ENCODE measurements at regions not wholly inside any gene's neighbourhood (a gene's known extent, or its start where the extent isn't known, plus 50 kb on each side); places are given as distances from the start of the nearest gene placed in this dataset.

- no peak for DNase-seq
- ATAC-seq (ENCODE audit: poor library complexity), result no peak
- POLR2A ChIA-PET, result no interaction called here
- no peaks in the 10 kb centered on the region for H3K27me3 ChIP-seq (ENCODE audit: control insufficient read depth in 1 of 2, insufficient read depth in 2 of 2, low read length in 2 of 2)
- no peaks in the 10 kb centered on the region for H3K4me1 Mint-ChIP-seq (ENCODE audit: low read depth)
- CTCF ChIA-PET, result no interaction called here
- H3K27ac Mint-ChIP-seq, result no peak overlapping the region
- no peaks in the 10 kb centered on the region for H3K9me3 ChIP-seq (ENCODE audit: control insufficient read depth in 1 of 2, insufficient read depth in 1 of 2, low read length in 2 of 2)
- no peak overlapping the region for H3K27ac ChIP-seq (ENCODE audit: low read depth in 1 of 2, low read length in 2 of 2)
- TF ChIP-seq, protein P1, sequence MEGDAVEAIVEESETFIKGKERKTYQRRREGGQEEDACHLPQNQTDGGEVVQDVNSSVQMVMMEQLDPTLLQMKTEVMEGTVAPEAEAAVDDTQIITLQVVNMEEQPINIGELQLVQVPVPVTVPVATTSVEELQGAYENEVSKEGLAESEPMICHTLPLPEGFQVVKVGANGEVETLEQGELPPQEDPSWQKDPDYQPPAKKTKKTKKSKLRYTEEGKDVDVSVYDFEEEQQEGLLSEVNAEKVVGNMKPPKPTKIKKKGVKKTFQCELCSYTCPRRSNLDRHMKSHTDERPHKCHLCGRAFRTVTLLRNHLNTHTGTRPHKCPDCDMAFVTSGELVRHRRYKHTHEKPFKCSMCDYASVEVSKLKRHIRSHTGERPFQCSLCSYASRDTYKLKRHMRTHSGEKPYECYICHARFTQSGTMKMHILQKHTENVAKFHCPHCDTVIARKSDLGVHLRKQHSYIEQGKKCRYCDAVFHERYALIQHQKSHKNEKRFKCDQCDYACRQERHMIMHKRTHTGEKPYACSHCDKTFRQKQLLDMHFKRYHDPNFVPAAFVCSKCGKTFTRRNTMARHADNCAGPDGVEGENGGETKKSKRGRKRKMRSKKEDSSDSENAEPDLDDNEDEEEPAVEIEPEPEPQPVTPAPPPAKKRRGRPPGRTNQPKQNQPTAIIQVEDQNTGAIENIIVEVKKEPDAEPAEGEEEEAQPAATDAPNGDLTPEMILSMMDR (IDR thresholded peaks at IDR 0.05), result no peak
- no peak overlapping the region for H3K4me3 Mint-ChIP-seq
- intact Hi-C loops (cut with DNase I, micrococcal nuclease), result no loop called here
- no peaks in the 10 kb centered on the region for H3K4me1 ChIP-seq (ENCODE audit: insufficient read depth, low read length)
- peaks cover 2% of the 10 kb centered on the region for H3K9me3 Mint-ChIP-seq
- H3K4me3 ChIP-seq (ENCODE audit: low read length), result no peak overlapping the region
- no peaks in the 10 kb centered on the region for H3K36me3 ChIP-seq (ENCODE audit: insufficient read depth, low read length)
- H3K36me3 Mint-ChIP-seq (ENCODE audit: low read depth), result no peaks in the 10 kb centered on the region
- peaks cover 8% of the 10 kb centered on the region for H3K27me3 Mint-ChIP-seq
These were observed 113.7 kb downstream of the SLC25A46 start for GRCh38 chr5:110852541-110852940.

DNA sequence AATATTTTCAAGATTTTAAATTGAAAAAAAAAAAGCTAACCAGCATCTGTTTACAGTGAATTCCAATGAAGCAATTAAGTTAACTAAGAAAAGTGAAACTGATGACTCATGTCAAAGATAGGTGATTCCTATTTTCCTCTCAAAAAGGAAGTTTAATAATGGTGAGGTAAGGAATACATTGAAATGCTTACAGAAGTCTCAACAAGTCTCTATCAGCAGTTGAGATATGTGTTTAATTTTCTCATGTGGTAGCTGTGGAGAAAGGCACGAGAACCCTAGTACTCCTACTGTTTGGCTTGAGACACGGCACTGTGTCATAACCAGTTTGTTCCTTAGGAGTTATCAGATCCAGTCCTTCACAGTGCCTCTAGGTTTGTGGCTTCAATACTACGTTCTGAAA, 114.5 kb downstream of the SLC25A46 start:
- Mint-ChIP-seq H3K9me3 (peaks cover 2% of the 10 kb centered on the region), H3K36me3 (ENCODE audit: low read depth) (no peaks in the 10 kb centered on the region), H3K27me3 (peaks cover 8% of the 10 kb centered on the region), H3K4me3 (no peak overlapping the region), H3K4me1 (ENCODE audit: low read depth) (no peaks in the 10 kb centered on the region), H3K27ac (no peak overlapping the region)
- intact Hi-C loops (cut with DNase I, micrococcal nuclease), result no loop called here
- no peak for ATAC-seq (ENCODE audit: poor library complexity)
- no peaks in the 10 kb centered on the region for H3K4me1 ChIP-seq (ENCODE audit: insufficient read depth, low read length)
- DNase-seq, result no peak
- no peaks in the 10 kb centered on the region for H3K36me3 ChIP-seq (ENCODE audit: insufficient read depth, low read length)
- ChIA-PET CTCF (no interaction called here), POLR2A (no interaction called here)
- no peaks in the 10 kb centered on the region for H3K27me3 ChIP-seq (ENCODE audit: control insufficient read depth in 1 of 2, insufficient read depth in 2 of 2, low read length in 2 of 2)
- no peaks in the 10 kb centered on the region for H3K9me3 ChIP-seq (ENCODE audit: control insufficient read depth in 1 of 2, insufficient read depth in 1 of 2, low read length in 2 of 2)
- no peak overlapping the region for H3K4me3 ChIP-seq (ENCODE audit: low read length)
- TF ChIP-seq, protein P1 (IDR thresholded peaks at IDR 0.05), result no peak
- no peak overlapping the region for H3K27ac ChIP-seq (ENCODE audit: low read depth in 1 of 2, low read length in 2 of 2)

GRCh38 chr5:110854200-110854599, 115.4 kb downstream of the SLC25A46 start:
- intact Hi-C loops (cut with DNase I, micrococcal nuclease), result no loop called here
- POLR2A ChIA-PET, result no interaction called here

More at GRCh38 chr5:110854200-110854599, 115.4 kb downstream of the SLC25A46 start:
- no peak for ATAC-seq (ENCODE audit: poor library complexity)
- CTCF ChIA-PET, result no interaction called here
- Mint-ChIP-seq H3K4me1 (ENCODE audit: low read depth) (no peaks in the 10 kb centered on the region), H3K27me3 (peaks cover 8% of the 10 kb centered on the region), H3K9me3 (peaks cover 2% of the 10 kb centered on the region), H3K4me3 (no peak overlapping the region), H3K27ac (no peak overlapping the region), H3K36me3 (ENCODE audit: low read depth) (no peaks in the 10 kb centered on the region)
- H3K9me3 ChIP-seq (ENCODE audit: control insufficient read depth in 1 of 2, insufficient read depth in 1 of 2, low read length in 2 of 2), result no peaks in the 10 kb centered on the region
- TF ChIP-seq, protein P1 (IDR thresholded peaks at IDR 0.05), result no peak
- H3K4me3 ChIP-seq (ENCODE audit: low read length), result no peak overlapping the region
- H3K27me3 ChIP-seq (ENCODE audit: control insufficient read depth in 1 of 2, insufficient read depth in 2 of 2, low read length in 2 of 2), result no peaks in the 10 kb centered on the region
- no peaks in the 10 kb centered on the region for H3K36me3 ChIP-seq (ENCODE audit: insufficient read depth, low read length)
- no peak for DNase-seq
- H3K27ac ChIP-seq (ENCODE audit: low read depth in 1 of 2, low read length in 2 of 2), result no peak overlapping the region
- H3K4me1 ChIP-seq (ENCODE audit: insufficient read depth, low read length), result no peaks in the 10 kb centered on the region

Measured in CD4-positive, alpha-beta T cell (primary cell).